ENCODE measurements at regions not wholly inside any gene's neighbourhood (a gene's known extent, or its start where the extent isn't known, plus 50 kb on each side); places are given as distances from the start of the nearest gene placed in this dataset.

GRCh38 chrX:126967225-126967624 is 147.7 kb downstream of the PRR32 start:
- H3K9me1 ChIP-seq (replicated peaks; ENCODE audit: control insufficient read depth, extremely low read depth, insufficient read depth, low read length) = no peaks in the 10 kb centered on the region
- H3K9ac ChIP-seq (replicated peaks; ENCODE audit: extremely low read depth, insufficient read depth, low read length) = no peak overlapping the region
- no peaks in the 10 kb centered on the region for H4K20me1 ChIP-seq (replicated peaks; ENCODE audit: control insufficient read depth, extremely low read depth, insufficient read depth, low read length)
- H3K4me1 ChIP-seq (ENCODE audit: control insufficient read depth, extremely low read depth, insufficient read depth, low read length) = no peaks in the 10 kb centered on the region
- no peak overlapping the region for H3K4me2 ChIP-seq (ENCODE audit: insufficient read depth, low read length)
- H3K27ac ChIP-seq (ENCODE audit: insufficient read depth, low read depth, low read length) = no peak overlapping the region
- no peak overlapping the region for H3K4me3 ChIP-seq (replicated peaks in 1 of 3; ENCODE audit: insufficient read depth in 1 of 3, low read depth in 1 of 3, low read length in 3 of 3)
- no peak overlapping the region for H2AFZ ChIP-seq (ENCODE audit: low read depth, low read length)
- BruUV-seq (replicated peaks) = no TSS peak
- H3K9me3 ChIP-seq (replicated peaks; ENCODE audit: control insufficient read depth, insufficient read depth, low read length) = no peaks in the 10 kb centered on the region
- intact Hi-C loops (cut with micrococcal nuclease) = no loop called here
- no peaks in the 10 kb centered on the region for H3K27me3 ChIP-seq (ENCODE audit: control insufficient read depth in 2 of 2, insufficient read depth in 2 of 2, low read length in 2 of 2)
- no peak for TF ChIP-seq FOS (IDR thresholded peaks at IDR 0.05; ENCODE audit: borderline replicate concordance, insufficient read depth, low read length)
- TF ChIP-seq POLR2A (IDR thresholded peaks at IDR 0.05; ENCODE audit: low read depth, low read length) = no peak
- no peak for TF ChIP-seq MAX (IDR thresholded peaks at IDR 0.05; ENCODE audit: insufficient read depth, insufficient read length)
- TF ChIP-seq MYC (IDR thresholded peaks at IDR 0.05; ENCODE audit: low read depth, low read length) = no peak
- TF ChIP-seq POLR2AphosphoS5 (IDR thresholded peaks at IDR 0.05; ENCODE audit: insufficient read depth, low read depth, low read length) = no peak
- TF ChIP-seq EZH2 (IDR thresholded peaks at IDR 0.05; ENCODE audit: borderline replicate concordance, low read depth, low read length, severe bottlenecking) = no peak
- no peak for TF ChIP-seq CTCF (IDR thresholded peaks at IDR 0.05; ENCODE audit: extremely low read depth in 1 of 2, insufficient read depth in 1 of 2, low read depth in 1 of 2, low read length in 2 of 2)
- TF ChIP-seq JUN (IDR thresholded peaks at IDR 0.05; ENCODE audit: borderline replicate concordance, insufficient read depth, insufficient read length, low read depth) = no peak
- no peak for TF ChIP-seq GATA2 (IDR thresholded peaks at IDR 0.05; ENCODE audit: insufficient read depth, insufficient read length, low read depth, low read length)
- POLR2A ChIA-PET = no interaction called here
- DNase-seq (ENCODE audit: low read depth, low spot score) (no peak), FAIRE-seq (no peak)
- no peaks in the 10 kb centered on the region for H3K36me3 ChIP-seq (ENCODE audit: control insufficient read depth in 2 of 2, extremely low read depth in 1 of 2, insufficient read depth in 2 of 2, low read length in 2 of 2)
- CTCF ChIA-PET = no interaction called here
- dilution Hi-C loops (cut with MboI; ENCODE audit: extremely low pct_ligation_motif_present, low sequenced_read_pairs) = no loop called here
- H3K79me2 ChIP-seq (ENCODE audit: control insufficient read depth, insufficient read depth, low read length) = no peaks in the 10 kb centered on the region

Data from endothelial cell of umbilical vein (primary cell).